ENCODE measurements at regions not wholly inside any gene's neighbourhood (a gene's known extent, or its start where the extent isn't known, plus 50 kb on each side); places are given as distances from the start of the nearest gene placed in this dataset.

GRCh38 chr1:217281332-217281731, 349.6 kb downstream of the GPATCH2 start:
- no peak for TF ChIP-seq CTCF (IDR thresholded peaks at IDR 0.05)
- TF ChIP-seq POLR2A (IDR thresholded peaks at IDR 0.05): no peak
